Ishikawa (cell line): ENCODE measurements at regions not wholly inside any gene's neighbourhood (a gene's known extent, or its start where the extent isn't known, plus 50 kb on each side); places are given as distances from the start of the nearest gene placed in this dataset.

Experiments used
- CEBPB ChIP-seq: IDR thresholded peaks from 2 replicates; pipeline ENCODE4 v1.6.1; 2012
- CREB1 ChIP-seq: IDR thresholded peaks from 2 replicates; pipeline ENCODE4 v1.6.1; 2012; ENCODE audit warnings: low read depth
- EGR1 ChIP-seq: IDR thresholded peaks from 2 replicates; pipeline ENCODE4 v1.6.1; 2012
- EP300 ChIP-seq: IDR thresholded peaks from 2 replicates; pipeline ENCODE4 v1.6.1; 2012; ENCODE audit warnings: borderline replicate concordance
- FOXM1 ChIP-seq: IDR thresholded peaks from 2 replicates; pipeline ENCODE4 v1.6.1; 2012; ENCODE audit warnings: low read depth, borderline replicate concordance
- MAX ChIP-seq: IDR thresholded peaks from 2 replicates; pipeline ENCODE4 v1.6.1; 2012
- NFIC ChIP-seq: IDR thresholded peaks from 2 replicates; pipeline ENCODE4 v1.6.1; 2012
- RAD21 ChIP-seq: IDR thresholded peaks from 2 replicates; pipeline ENCODE4 v1.6.1; 2012; ENCODE audit warnings: low read depth
- TAF1 ChIP-seq: IDR thresholded peaks from 2 replicates; pipeline ENCODE4 v1.6.1; 2012; ENCODE audit warnings: low read depth, mild to moderate bottlenecking
- TEAD4 ChIP-seq: IDR thresholded peaks from 2 replicates; pipeline ENCODE4 v1.6.1; 2012
- ZBTB7A ChIP-seq: IDR thresholded peaks from 2 replicates; pipeline ENCODE4 v1.6.1; 2012; ENCODE audit warnings: low read depth

- TF ChIP-seq CEBPB (no peak), MAX (no peak), CREB1 (no peak), FOXM1 (no peak), EP300 (no peak), ZBTB7A (no peak), RAD21 (no peak), TAF1 (no peak), TEAD4 (no peak), EGR1 (no peak), NFIC (no peak)
Observed at GRCh38 chr1:95517506-95517905, 283.5 kb downstream of the RWDD3 start.
